Epithelial cell of proximal tubule (primary cell): ENCODE measurements at regions not wholly inside any gene's neighbourhood (a gene's known extent, or its start where the extent isn't known, plus 50 kb on each side); places are given as distances from the start of the nearest gene placed in this dataset.

ENCODE experiments used
- DNase-seq: peaks from one replicate; pipeline ENCODE4 v3.0.0-alpha.2; 2011; ENCODE audit warnings: low read depth
- H3K4me3 ChIP-seq: 2 replicates; pipeline ENCODE4 v1.5.1; 2011; ENCODE audit warnings: low read depth, mild to moderate bottlenecking, low read length
- TF ChIP-seq, protein P1 (sequence below): conservative IDR thresholded peaks from 2 replicates; pipeline ENCODE4 v1.5.1; 2012; ENCODE audit warnings: low read depth, mild to moderate bottlenecking, low read length

DNA sequence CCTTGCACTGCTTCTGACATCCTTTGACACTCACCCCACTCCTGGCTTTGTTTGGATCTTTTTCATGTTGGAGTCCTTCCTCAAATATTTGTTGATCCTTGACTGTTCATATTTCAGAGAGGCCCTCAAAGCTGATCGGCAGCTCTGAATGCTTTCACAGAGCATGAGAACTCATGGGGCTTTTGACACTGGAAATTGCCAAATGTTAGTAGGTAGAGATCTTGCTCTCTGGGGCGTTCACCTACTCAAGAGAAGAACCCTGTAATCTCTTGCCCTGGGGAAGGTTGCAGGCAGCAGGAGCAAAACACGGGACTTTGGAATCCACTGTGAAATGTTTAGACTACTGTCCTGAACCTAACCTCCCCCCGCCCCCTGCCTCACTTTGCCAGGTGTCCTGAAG lies 67.4 kb upstream of the STUM start:
- DNase-seq = no peak
- TF ChIP-seq, protein P1, sequence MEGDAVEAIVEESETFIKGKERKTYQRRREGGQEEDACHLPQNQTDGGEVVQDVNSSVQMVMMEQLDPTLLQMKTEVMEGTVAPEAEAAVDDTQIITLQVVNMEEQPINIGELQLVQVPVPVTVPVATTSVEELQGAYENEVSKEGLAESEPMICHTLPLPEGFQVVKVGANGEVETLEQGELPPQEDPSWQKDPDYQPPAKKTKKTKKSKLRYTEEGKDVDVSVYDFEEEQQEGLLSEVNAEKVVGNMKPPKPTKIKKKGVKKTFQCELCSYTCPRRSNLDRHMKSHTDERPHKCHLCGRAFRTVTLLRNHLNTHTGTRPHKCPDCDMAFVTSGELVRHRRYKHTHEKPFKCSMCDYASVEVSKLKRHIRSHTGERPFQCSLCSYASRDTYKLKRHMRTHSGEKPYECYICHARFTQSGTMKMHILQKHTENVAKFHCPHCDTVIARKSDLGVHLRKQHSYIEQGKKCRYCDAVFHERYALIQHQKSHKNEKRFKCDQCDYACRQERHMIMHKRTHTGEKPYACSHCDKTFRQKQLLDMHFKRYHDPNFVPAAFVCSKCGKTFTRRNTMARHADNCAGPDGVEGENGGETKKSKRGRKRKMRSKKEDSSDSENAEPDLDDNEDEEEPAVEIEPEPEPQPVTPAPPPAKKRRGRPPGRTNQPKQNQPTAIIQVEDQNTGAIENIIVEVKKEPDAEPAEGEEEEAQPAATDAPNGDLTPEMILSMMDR = no peak
- H3K4me3 ChIP-seq = no peak overlapping the region

GRCh38 chr1:226482196-226482595 lies 66.4 kb upstream of the STUM start:
- TF ChIP-seq, protein P1 = no peak
- no peak overlapping the region for H3K4me3 ChIP-seq
- no peak for DNase-seq

- H3K4me3 ChIP-seq = no peak overlapping the region
- TF ChIP-seq, protein P1 = no peak
- no peak for DNase-seq
Observed at GRCh38 chr1:226482975-226483700, 65.4 kb upstream of the STUM start.

DNA sequence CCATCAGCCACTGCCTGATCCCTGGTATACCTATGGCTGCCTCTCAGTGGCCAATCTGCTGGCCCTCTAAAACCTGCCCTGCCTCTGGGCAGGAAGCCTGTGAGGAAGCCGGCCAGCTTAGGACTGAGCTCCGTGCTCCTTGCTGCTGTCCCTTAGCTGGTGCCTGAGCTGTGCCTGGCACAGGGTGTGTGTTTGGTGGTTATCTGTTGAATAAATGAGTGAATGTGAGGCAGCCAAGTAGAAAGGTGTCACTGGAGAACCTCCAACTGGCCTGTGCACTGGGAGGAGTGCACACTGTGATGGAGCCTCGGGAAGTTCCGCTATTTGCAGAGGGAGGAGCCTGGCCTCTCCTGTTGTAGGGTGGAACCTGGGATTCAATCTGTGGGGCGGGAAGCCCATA lies 63.4 kb upstream of the STUM start:
- no peak overlapping the region for H3K4me3 ChIP-seq
- DNase-seq = no peak
- TF ChIP-seq, protein P1 = no peak

GRCh38 chr1:226486161-226486560 lies 62.4 kb upstream of the STUM start:
- no peak overlapping the region for H3K4me3 ChIP-seq
- TF ChIP-seq, protein P1 = no peak
- DNase-seq = no peak

GRCh38 chr1:226487921-226488320 lies 60.6 kb upstream of the STUM start:
- TF ChIP-seq, protein P1 = peak; percentile 12
- no peak overlapping the region for H3K4me3 ChIP-seq
- DNase-seq = peak; percentile 9
